GM12864 (cell line): ENCODE measurements at regions not wholly inside any gene's neighbourhood (a gene's known extent, or its start where the extent isn't known, plus 50 kb on each side); places are given as distances from the start of the nearest gene placed in this dataset.

Experiments
- DNase-seq: peaks from one replicate; pipeline ENCODE4 v3.0.0-alpha.2; 2011; ENCODE audit warnings: low read depth
- H3K4me3 ChIP-seq: 2 replicates; pipeline ENCODE4 v1.5.1; 2011; ENCODE audit warnings: mild to moderate bottlenecking, low read depth, low read length, control low read depth
- CTCF ChIP-seq: IDR thresholded peaks from 2 replicates; pipeline ENCODE4 v1.5.1; 2011; ENCODE audit warnings: low read depth, mild to moderate bottlenecking, moderate library complexity, low read length, control low read depth, inconsistent platforms; ENCODE audit errors: missing control alignments

- H3K4me3 ChIP-seq, result no peak overlapping the region
- no peak for DNase-seq
- no peak for TF ChIP-seq CTCF
Observed at GRCh38 chr13:61779456-61779855, 363.8 kb upstream of the PCDH20 start.

DNA sequence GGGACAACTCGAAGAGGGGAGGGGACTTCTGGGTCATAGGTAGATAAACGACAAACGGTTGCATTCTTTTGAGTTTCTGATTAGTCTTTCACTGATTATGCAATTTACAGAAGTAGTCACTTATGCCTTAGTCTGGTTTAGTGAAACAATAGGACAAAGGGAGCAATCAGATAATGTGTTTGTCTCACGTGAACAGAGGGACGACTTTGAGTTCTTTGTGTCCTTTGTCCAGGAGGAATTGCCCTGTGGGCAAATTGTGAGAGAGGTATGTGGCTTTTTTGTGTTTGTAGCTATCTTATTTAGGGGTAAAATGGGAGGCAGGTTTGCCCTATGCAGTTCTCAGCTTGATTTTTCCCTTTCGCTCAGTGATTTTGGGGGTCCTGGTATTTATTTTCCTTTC, 362.9 kb upstream of the PCDH20 start:
- no peak for DNase-seq
- no peak for TF ChIP-seq CTCF
- H3K4me3 ChIP-seq, result no peak overlapping the region

DNA sequence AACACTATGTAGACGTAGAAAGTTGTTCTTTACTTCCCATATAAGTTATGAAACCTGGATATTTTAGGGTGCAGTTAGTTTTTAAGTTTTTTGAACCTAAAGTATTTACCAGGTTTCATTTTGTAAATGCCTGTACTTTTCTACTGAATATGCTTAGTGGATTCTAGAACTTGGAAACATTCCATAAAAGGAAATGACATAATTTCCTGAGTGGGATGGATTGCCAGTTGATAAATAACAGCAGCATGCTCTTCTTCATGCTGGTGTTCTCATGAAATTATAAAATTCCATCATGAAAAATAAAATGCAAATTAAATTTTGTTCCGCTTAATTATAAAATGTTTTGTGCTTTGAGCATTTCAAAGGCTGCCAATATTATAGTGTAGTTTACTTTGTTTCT, 362.2 kb upstream of the PCDH20 start:
- no peak overlapping the region for H3K4me3 ChIP-seq
- no peak for DNase-seq
- TF ChIP-seq CTCF, result no peak

DNA sequence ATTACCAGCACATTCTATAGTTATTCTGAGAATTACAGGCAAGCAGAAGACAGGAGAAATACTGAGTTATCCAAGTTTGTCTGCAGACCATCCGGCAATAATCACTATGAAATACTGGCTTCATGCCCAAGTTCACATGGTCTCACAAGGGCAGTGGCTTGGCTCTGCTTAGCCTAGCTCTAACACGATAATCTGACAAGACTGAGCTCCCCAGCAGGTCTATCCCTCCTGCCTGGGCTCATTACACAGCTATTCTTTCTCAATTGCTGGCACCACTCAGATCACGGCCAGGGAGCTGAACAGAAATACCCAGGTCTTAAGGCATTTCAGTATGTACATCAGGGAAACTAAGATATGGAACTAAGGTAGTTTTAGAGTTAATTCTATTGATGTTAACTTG, 361.6 kb upstream of the PCDH20 start:
- TF ChIP-seq CTCF, result no peak
- DNase-seq, result no peak
- H3K4me3 ChIP-seq, result no peak overlapping the region

DNA sequence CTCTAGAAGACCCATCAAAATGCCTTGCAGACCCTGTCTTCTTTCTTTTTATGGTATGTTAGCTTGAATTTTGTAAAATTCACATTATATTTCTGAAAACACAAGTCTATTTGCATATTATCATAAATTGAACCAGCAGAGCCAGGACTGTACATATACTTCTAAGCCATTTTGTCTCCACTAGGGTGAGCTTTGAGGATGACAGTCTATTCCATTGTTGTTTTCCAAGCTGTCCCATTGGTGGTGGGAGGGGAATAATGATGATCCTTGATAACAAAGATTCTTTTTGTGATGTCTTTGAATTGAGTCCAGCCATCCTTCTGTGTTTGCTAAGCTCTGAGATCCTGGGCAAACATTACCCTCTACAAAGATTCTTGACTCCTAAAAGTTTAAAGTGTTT, 359.3 kb upstream of the PCDH20 start:
- TF ChIP-seq CTCF, result no peak
- no peak for DNase-seq
- H3K4me3 ChIP-seq, result no peak overlapping the region

GRCh38 chr13:61770681-61771080, 355.0 kb upstream of the PCDH20 start:
- TF ChIP-seq CTCF, result no peak
- no peak overlapping the region for H3K4me3 ChIP-seq
- DNase-seq, result no peak

GRCh38 chr13:61768175-61768574, 352.5 kb upstream of the PCDH20 start:
- no peak for TF ChIP-seq CTCF
- H3K4me3 ChIP-seq, result no peak overlapping the region
- no peak for DNase-seq
